ENCODE measurements at regions not wholly inside any gene's neighbourhood (a gene's known extent, or its start where the extent isn't known, plus 50 kb on each side); places are given as distances from the start of the nearest gene placed in this dataset.

DNA sequence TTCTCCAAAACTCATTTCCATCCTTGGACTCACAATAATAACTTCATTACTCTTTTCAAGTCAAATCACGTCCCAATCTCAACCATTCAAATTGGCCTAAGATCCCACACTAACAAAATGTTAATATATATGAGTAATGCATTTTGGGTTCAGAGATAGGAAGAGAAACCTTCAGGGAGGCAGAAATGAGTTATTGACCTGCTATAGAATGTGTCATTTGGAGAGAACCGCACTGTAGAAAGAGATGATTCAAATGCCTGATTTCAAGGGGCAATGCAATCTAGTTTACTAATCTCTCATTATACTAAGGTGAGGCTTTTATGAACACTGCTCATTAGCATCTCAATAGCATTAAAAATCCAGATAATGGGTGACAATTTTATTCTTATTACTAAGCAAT, 1595.0 kb upstream of the GOT2 start:
- TF ChIP-seq, protein P1, sequence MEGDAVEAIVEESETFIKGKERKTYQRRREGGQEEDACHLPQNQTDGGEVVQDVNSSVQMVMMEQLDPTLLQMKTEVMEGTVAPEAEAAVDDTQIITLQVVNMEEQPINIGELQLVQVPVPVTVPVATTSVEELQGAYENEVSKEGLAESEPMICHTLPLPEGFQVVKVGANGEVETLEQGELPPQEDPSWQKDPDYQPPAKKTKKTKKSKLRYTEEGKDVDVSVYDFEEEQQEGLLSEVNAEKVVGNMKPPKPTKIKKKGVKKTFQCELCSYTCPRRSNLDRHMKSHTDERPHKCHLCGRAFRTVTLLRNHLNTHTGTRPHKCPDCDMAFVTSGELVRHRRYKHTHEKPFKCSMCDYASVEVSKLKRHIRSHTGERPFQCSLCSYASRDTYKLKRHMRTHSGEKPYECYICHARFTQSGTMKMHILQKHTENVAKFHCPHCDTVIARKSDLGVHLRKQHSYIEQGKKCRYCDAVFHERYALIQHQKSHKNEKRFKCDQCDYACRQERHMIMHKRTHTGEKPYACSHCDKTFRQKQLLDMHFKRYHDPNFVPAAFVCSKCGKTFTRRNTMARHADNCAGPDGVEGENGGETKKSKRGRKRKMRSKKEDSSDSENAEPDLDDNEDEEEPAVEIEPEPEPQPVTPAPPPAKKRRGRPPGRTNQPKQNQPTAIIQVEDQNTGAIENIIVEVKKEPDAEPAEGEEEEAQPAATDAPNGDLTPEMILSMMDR (IDR thresholded peaks at IDR 0.05): no peak
- no peak for TF ChIP-seq POLR2A (IDR thresholded peaks at IDR 0.05)
- TF ChIP-seq EP300 (IDR thresholded peaks at IDR 0.05): no peak

All from ovary (tissue), 3 donors.